ENCODE measurements at regions not wholly inside any gene's neighbourhood (a gene's known extent, or its start where the extent isn't known, plus 50 kb on each side); places are given as distances from the start of the nearest gene placed in this dataset.

DNA sequence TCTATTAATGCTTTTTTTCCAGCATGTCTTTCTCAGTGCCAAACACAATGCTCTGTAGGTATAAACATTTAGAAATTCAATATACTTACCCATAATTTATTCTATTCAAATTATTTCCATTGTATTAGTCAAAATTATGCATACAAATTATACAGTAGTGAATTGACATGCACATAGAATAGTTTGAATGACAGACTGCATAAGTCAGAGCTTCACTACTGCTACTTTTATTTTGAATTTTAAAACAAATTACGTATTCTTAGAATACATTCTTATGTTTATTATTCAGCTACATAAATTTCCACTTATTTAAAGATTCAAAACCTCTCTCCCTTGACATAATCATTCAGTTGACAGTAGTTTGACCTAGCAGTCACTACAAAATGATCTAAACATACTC, 808.0 kb upstream of the CCDC179 start:
- no peak for ATAC-seq
- H3K36me3 Mint-ChIP-seq = no peaks in the 10 kb centered on the region
- no peak for DNase-seq (ENCODE audit: low spot score in 2 of 2)
- H3K9me3 Mint-ChIP-seq = peaks cover 0 to 3% of the 10 kb centered on the region in 2 donors
- no peak overlapping the region for H3K27ac Mint-ChIP-seq

DNA sequence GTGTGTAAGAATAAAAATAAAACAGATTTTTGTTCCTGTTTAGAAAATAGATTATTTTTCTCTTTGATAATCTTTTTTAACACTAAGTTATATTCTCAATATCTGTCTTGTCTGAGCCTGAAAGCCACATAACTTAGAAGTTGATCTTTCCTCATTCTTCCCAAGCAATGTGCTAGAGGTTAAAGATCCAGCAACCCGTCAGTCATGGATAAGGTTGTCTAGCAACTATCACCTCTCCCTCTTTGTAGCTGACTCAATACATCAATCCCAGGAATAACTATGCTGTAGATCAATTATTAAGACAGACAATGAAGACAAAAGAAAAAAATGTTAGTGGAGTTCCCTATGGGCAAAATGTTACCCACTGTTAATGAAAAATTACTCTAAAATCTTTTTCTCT, 813.1 kb upstream of the CCDC179 start:
- Mint-ChIP-seq H3K9me3 (peaks cover 5 to 9% of the 10 kb centered on the region in 2 donors), H3K36me3 (no peaks in the 10 kb centered on the region), H3K27ac (no peak overlapping the region)
- ATAC-seq (no peak), DNase-seq (ENCODE audit: low spot score in 2 of 2) (no peak)

DNA sequence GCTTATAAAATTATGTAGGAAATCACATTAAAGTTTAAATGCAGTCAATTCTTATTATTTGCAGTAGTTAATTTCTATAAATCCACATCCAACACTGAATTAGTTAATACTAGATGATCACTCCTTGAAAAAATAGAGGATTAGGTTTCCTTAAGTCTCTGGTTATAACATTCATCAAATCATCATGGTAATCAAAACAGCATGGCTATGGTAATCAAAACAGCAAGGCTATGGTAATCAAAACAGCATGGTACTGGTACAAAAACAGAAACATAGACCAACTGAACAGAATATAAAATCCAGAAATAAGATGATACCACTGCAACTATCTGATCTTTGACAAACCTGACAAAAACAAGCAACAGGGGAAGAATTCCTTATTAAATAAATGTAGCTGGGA, 814.6 kb upstream of the CCDC179 start:
- H3K27ac Mint-ChIP-seq = no peak overlapping the region

DNA sequence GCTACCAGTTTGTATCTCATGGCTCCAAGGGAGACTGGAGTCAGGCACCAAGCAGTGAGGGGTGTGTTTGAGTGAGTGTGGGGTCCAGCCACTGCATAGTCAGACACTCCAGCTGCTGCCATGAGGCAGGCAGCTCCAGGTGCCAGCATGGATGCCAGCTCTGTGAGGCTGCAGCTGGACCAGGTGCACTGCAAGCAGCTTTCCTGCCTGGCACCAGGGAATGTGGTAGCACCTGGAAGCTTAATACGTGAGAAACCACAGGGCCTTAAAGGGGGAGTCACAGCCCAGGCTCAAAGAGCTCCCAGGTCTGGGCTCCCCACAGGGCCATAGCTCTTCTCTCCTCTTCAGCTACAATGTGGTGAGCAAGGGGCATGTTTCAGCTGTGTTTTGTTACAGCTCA, 817.8 kb upstream of the LUZP2 start:
- no peak for ATAC-seq
- no peaks in the 10 kb centered on the region for H3K36me3 Mint-ChIP-seq
- peaks cover 3 to 11% of the 10 kb centered on the region in 2 donors for H3K9me3 Mint-ChIP-seq

More for the DNA sequence above, 814.6 kb upstream of the CCDC179 start:
- ATAC-seq (no peak), DNase-seq (ENCODE audit: low spot score in 2 of 2) (no peak)
- Mint-ChIP-seq H3K36me3 (no peaks in the 10 kb centered on the region), H3K9me3 (peaks cover 5 to 11% of the 10 kb centered on the region in 2 donors)

DNA sequence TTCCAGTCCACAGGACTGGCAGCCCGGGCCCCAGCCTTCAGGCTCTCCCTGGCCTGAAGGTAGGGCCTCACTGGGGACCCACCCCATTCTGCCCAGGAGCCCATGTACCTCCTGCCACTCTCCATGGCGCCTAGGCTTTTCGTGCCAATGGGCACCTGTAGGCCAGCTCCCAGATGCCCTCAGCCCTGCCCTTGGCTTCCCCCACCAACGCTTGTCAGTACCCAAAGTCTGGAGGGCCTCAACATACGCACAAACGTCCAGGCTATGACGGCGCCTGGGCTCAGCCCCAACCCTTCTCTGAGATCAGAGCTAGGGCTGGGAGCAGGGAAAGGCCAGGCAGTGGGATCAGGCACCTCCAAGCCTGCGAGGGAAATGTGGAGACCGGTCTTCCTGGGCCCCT, 816.9 kb upstream of the LUZP2 start:
- no peak for DNase-seq (ENCODE audit: low spot score in 2 of 2)
- H3K36me3 Mint-ChIP-seq = no peaks in the 10 kb centered on the region
- ATAC-seq = no peak
- H3K9me3 Mint-ChIP-seq = peaks cover 0 to 11% of the 10 kb centered on the region in 2 donors
- H3K27ac Mint-ChIP-seq = no peak overlapping the region

More for the DNA sequence above, 817.8 kb upstream of the LUZP2 start:
- DNase-seq (ENCODE audit: low spot score in 2 of 2) = no peak
- no peak overlapping the region for H3K27ac Mint-ChIP-seq

DNA sequence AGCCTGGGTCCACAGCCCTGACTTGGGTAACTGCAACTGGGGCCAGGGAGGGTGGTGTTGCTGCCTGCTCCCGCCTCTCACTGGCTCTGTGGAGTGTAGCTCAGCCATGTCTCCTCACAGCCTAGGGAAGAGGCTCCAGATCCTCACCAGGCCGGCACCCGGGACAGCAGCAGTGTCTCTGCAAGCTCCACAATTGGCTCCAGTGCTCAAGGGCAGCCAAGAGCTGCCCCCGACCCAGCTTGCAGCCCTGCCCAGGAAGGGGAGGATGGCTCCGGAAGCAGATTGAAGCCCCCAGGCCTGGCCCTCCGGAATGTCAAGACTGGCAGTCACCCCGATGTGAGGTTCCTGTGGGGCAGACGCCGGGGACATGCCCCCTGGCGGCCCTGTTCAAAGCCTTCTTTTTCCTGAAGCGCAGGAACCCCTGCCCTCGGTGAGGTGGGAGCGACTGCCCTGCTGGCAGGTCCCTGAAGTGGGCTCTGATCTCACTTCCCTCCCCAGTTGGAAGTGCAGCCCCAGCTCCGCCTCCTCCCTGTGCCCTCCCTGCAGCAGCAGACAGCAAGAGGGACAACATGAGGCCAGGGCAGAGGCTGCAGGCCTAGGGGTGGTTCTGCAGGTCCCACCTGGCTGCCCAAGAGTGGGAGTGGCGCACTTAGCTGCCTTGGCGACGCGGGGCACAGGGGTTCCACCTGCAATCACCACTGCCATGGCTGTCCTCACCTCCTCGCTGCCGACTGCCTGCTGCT, 816.2 kb upstream of the LUZP2 start:
- Mint-ChIP-seq H3K9me3 (peaks cover 0 to 8% of the 10 kb centered on the region in 2 donors), H3K36me3 (no peaks in the 10 kb centered on the region), H3K27ac (no peak overlapping the region)
- DNase-seq (ENCODE audit: low spot score in 2 of 2) (no peak), ATAC-seq (no peak)

DNA sequence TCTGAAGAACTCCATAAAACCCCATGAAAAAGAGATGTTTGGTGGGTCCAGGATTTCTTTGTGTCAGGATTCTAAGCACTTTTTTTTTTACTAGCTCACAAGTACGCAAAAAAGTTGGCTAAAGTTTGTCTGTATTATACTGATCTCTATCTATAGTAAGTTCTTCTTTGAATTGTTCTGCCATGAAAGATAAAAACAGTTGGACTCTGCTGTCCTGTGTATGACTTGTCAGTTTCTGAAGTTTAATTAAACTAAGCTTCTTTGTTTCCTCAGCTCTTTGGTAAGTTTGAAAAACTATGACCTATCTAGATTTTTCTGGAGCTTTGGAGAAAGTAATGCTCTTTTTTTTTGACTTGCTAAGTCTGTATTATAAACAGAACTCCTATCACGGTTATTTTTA, 812.2 kb upstream of the LUZP2 start:
- Mint-ChIP-seq H3K36me3 (no peaks in the 10 kb centered on the region), H3K27ac (no peak overlapping the region), H3K9me3 (no peaks in the 10 kb centered on the region)
- DNase-seq (ENCODE audit: low spot score in 2 of 2) (no peak), ATAC-seq (no peak)

DNA sequence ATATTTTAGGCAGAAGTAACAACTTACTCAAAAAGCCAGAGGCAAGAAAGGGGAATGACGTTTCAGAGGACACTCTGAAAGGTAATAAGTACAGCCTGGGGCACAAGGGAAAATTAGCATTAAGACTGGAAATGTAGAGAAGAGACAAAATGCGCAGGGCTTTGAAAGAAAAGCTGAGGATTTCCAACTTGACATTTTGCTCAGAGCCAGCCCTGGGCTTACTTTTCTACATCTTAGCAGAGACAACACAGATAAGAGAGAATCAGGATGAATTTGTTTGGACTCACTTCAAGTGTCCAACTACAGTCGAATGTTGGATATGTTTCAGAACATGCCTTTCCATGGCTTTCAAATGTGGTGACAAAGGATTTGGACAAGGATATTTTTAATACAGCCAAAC, 808.9 kb upstream of the LUZP2 start:
- DNase-seq (ENCODE audit: low spot score in 2 of 2) (no peak), ATAC-seq (no peak)
- Mint-ChIP-seq H3K36me3 (no peaks in the 10 kb centered on the region), H3K9me3 (peaks cover 9% of the 10 kb centered on the region in 2 donors), H3K27ac (no peak overlapping the region)

DNA sequence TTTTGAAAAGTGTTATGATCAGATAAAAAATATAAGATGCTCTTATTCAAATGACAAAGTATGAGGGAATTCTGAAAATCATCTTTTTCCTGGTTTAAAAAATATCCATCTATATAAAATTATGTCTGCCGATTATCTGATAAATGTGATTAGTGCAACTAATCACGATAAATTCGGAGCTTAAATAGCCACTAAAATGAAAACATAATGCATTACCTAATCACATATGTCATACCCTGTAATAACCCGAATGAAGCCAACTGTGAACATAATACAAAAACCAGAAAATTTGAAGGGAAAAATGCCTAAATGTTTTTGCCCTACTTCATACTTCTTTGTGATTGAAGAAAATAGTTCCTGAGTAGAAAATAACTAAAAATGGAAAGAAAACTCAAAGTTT, 808.4 kb upstream of the LUZP2 start:
- Mint-ChIP-seq H3K9me3 (peaks cover 9% of the 10 kb centered on the region in 2 donors), H3K36me3 (no peaks in the 10 kb centered on the region), H3K27ac (no peak overlapping the region)
- DNase-seq (ENCODE audit: low spot score in 2 of 2) (no peak), ATAC-seq (no peak)

DNA sequence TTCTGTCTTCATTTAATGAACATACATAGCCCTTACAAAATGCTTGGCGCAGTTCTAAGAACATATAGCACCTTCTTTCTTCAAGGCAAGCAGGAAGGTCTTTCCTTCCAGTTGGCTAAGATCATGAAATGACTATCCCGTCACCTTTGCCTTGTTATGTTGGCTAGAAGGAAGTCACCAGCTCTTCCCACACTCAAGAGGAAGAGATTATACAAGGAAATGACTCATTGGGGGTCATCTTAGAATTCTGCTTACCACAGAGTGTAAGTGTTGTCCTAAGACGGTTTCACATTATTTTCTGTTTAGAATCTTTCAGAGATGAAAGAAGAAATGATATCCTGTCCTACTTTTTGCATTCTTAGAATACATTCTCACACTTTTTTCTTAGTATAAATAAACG, 808.0 kb upstream of the LUZP2 start:
- no peak for DNase-seq (ENCODE audit: low spot score in 2 of 2)
- H3K9me3 Mint-ChIP-seq = peaks cover 9% of the 10 kb centered on the region in 2 donors
- ATAC-seq = no peak
- no peaks in the 10 kb centered on the region for H3K36me3 Mint-ChIP-seq
- no peak overlapping the region for H3K27ac Mint-ChIP-seq

DNA sequence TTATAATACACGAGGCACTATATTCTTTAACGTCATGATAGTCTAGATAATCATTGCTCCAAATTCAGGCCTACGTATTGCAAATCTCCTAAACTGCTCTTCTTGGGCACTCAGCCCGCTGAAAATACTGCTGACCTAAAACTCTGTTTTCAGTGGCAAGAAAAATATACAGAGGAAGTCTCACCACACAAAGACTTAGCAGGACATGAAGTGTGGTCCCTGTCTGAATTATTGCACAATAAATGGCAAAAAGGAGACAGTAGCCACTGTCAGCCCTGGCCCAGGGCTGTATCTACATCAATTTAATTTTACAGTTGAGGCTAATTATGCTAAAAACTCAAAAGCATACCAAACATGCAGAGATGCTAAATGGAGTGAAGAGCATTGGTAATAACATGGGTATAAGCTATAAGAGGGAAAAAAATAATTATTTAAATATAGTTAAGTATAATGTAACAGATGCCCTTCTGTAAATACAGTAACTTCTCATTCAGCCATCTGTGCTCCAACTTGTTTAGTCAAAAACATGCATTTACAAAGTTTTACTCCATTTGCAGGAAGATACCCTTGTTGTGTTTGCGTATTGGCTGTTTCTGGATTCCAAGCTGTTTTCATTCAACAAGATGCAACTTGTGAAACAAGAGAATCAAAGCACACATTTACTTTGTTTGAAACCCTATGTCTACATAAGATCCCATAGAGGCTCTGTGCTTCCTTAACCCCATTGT, 800.0 kb upstream of the LUZP2 start:
- ATAC-seq = no peak
- peaks cover 9 to 12% of the 10 kb centered on the region in 2 donors for H3K9me3 Mint-ChIP-seq

DNA sequence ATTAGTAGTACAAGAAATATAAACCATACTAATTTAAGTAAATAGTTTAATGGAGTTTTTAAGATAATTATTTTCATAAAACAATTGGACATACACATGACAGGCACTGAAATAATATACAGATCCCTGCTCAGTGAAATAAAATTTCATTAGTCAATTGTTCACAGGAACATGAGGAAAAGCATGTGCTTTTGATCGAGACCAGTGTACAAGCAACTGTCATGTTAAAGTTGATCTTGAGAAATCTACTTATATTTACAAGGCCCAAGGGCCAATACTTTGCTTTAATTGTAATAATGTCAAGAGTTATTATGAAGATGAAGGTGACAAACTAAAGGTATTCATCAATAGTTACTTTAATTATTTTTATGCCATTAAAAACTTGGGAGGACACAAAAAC, 792.7 kb upstream of the LUZP2 start:
- Mint-ChIP-seq H3K36me3 (no peaks in the 10 kb centered on the region), H3K9me3 (peaks cover 3 to 4% of the 10 kb centered on the region in 2 donors), H3K27ac (no peak overlapping the region)
- DNase-seq (ENCODE audit: low spot score in 2 of 2) (no peak), ATAC-seq (no peak)

More for the DNA sequence above, 800.0 kb upstream of the LUZP2 start:
- no peak for DNase-seq (ENCODE audit: low spot score in 2 of 2)
- Mint-ChIP-seq H3K27ac (no peak overlapping the region), H3K36me3 (no peaks in the 10 kb centered on the region)

DNA sequence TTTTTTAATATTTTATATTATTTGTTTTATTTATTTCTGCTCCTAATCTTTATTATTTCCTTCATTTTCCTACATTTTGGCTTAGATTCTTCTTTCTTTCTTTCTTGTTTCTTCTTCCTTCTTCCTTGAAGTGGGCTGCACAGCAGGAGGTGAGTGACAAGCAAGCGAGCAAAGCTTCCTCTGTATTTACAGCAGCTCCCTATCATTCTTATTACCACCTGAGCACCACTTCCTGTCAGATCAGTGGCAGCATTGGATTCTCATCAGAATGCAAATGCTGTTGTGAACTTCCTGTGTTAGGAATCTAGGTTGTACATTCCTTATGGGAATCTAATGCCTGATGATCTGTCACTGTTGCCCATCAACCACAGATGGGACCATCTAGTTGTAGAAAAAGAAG, 784.9 kb upstream of the LUZP2 start:
- ATAC-seq = no peak

DNA sequence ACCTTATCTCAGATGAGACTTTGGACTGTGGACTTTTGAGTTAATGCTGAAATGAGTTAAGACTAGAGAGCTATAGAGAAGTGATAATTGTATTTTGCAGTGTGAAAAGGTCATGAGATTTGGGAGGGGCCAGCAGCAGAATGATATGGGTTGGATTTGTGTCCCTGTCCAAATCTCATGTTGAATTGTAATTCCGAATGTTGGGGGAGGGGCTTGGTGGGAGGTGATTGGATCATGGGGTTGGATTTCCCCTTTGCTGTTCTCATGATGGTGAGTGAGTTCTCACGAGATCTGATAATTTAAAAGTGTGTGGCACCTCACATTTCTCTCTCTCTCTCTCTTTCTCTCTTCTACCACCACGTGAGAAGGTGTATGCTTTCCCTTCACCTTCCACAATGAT, 777.8 kb upstream of the LUZP2 start:
- H3K9me3 Mint-ChIP-seq = peaks cover 0 to 22% of the 10 kb centered on the region in 2 donors
- no peak overlapping the region for H3K27ac Mint-ChIP-seq
- no peaks in the 10 kb centered on the region for H3K36me3 Mint-ChIP-seq
- ATAC-seq (no peak), DNase-seq (ENCODE audit: low spot score in 2 of 2) (no peak)

More for the DNA sequence above, 784.9 kb upstream of the LUZP2 start:
- peaks cover 3 to 13% of the 10 kb centered on the region in 2 donors for H3K9me3 Mint-ChIP-seq
- DNase-seq (ENCODE audit: low spot score in 2 of 2) = no peak
- no peaks in the 10 kb centered on the region for H3K36me3 Mint-ChIP-seq
- H3K27ac Mint-ChIP-seq = no peak overlapping the region

DNA sequence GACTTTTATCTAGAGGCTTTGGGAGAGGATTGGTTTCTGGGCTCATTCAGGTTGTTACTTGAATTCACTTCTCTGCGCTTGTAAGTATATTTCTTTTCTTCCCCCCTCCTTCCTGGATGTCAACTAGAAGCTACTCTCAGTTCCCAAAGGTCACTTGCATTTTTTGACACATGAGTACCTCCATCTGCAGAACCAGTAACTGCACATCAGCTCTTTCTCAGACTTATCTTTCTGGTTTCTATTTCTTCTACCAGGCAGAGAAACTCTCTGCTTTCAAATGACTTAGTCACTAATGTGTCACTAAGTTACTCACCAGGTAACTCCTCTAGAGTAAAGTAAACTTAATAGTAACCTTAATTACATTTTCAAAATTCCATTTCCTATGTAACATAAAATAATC, 773.0 kb upstream of the LUZP2 start:
- H3K9me3 Mint-ChIP-seq = peaks cover 6 to 17% of the 10 kb centered on the region in 2 donors
- H3K36me3 Mint-ChIP-seq = no peaks in the 10 kb centered on the region
- ATAC-seq (no peak), DNase-seq (ENCODE audit: low spot score in 2 of 2) (no peak)
- H3K27ac Mint-ChIP-seq = no peak overlapping the region

DNA sequence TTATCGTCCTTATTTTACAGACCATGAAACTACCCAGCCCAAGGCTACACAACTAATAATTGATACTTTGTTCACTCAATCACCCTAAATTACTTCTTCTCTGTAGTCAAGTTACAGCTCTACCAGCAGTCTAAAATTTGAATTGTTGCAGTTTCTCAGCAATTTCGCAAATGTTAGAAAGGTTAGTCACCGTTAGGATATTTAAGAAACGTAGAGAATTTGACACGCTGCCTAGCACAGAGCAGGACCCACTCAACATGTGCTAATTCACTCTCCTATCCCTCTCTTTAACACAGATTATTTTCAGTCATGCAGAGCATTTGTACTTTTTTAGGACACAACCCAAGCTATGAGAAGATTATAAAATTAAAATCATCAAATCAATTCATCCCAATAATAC, 771.1 kb upstream of the LUZP2 start:
- H3K27ac Mint-ChIP-seq = no peak overlapping the region
- no peaks in the 10 kb centered on the region for H3K36me3 Mint-ChIP-seq
- ATAC-seq (no peak), DNase-seq (ENCODE audit: low spot score in 2 of 2) (no peak)
- H3K9me3 Mint-ChIP-seq = peaks cover 6 to 13% of the 10 kb centered on the region in 2 donors

DNA sequence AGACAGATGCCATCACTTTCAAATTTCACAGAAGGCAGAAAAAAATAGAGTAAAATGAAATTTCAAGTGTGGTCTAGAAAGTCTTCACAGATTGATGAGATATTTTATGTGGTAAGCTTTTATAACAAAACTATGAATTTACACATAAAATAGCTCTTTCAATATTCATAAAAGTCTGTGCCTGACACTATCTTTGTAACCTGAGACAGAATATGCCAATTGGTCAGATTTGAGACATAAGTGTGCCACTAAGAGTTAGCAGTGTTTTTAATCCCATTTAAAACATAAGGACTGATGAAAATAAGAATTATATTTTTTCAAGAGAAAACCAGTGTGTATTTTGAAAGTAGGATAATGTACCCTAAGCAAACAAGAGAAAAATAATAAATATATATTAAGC, 769.5 kb upstream of the LUZP2 start:
- DNase-seq (ENCODE audit: low spot score in 2 of 2) (no peak), ATAC-seq (no peak)
- peaks cover 6 to 13% of the 10 kb centered on the region in 2 donors for H3K9me3 Mint-ChIP-seq
- peaks cover 0 to 1% of the 10 kb centered on the region in 2 donors for H3K36me3 Mint-ChIP-seq
- no peak overlapping the region for H3K27ac Mint-ChIP-seq

DNA sequence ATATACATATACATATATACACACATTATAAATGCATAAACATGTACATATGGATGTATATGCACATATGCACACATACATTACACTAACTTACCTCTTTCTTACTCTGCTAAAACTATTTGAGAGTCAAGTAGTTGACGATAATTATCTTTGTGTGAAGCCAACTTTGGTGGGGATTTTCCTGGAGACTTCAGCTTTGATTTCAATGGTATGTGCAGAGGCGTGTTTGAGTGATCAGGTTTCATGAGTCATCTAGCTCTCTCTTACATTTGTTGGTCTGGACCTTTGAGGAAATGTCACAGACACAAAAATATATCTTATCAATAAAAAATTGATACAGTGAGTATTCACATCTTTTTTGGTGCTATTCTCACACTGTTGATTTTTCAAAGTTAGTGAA, 769.1 kb upstream of the LUZP2 start:
- ATAC-seq = no peak
- no peak for DNase-seq (ENCODE audit: low spot score in 2 of 2)
- H3K27ac Mint-ChIP-seq = no peak overlapping the region

More for the DNA sequence above, 769.1 kb upstream of the LUZP2 start:
- Mint-ChIP-seq H3K36me3 (peaks cover 0 to 4% of the 10 kb centered on the region in 2 donors), H3K9me3 (peaks cover 6 to 13% of the 10 kb centered on the region in 2 donors)

Data from activated naive CD4-positive, alpha-beta T cell treated with anti-CD3 and anti-CD28 coated beads, Interleukin-2, amount 50 U/mL, for 72 hours (primary cell).